RWPE2 (cell line): ENCODE measurements at regions not wholly inside any gene's neighbourhood (a gene's known extent, or its start where the extent isn't known, plus 50 kb on each side); places are given as distances from the start of the nearest gene placed in this dataset.
"Not testable (repeated sequence)": the region's sequence is repeated elsewhere in the genome, so short reads cannot be mapped to it uniquely, and the experiment has no call there.

Experiments
- ATAC-seq: fragments of 200-7000 bp; cut with Tn5 transposase; 3 replicates; pipeline ENCODE4 v1.9.1; 2021; ENCODE audit warnings: low read depth
- DNase-seq: peaks from one replicate; pipeline ENCODE4 v3.0.0-alpha.2; 2020; ENCODE audit warnings: low spot score
- H3K27ac ChIP-seq: fragments of 450-650 bp; 2 replicates; pipeline ENCODE4 v1.5.1; 2017; ENCODE audit warnings: mild to moderate bottlenecking; ENCODE audit not compliant: poor library complexity, severe bottlenecking
- H3K27me3 ChIP-seq: fragments of 250-450 bp; sonication (Bioruptor Pico); 2 replicates; pipeline ENCODE4 v1.5.1; 2021; ENCODE audit warnings: mild to moderate bottlenecking, moderate library complexity; ENCODE audit not compliant: insufficient read depth, poor library complexity, severe bottlenecking
- H3K36me3 ChIP-seq: fragments of 250-450 bp; sonication (Bioruptor Pico); 2 replicates; pipeline ENCODE4 v1.5.1; 2020; ENCODE audit warnings: low read depth, mild to moderate bottlenecking, moderate library complexity
- H3K4me1 ChIP-seq: fragments of 250-450 bp; sonication (Bioruptor Pico); 2 replicates; pipeline ENCODE4 v1.5.1; 2021; ENCODE audit warnings: mild to moderate bottlenecking, moderate library complexity; ENCODE audit not compliant: insufficient read depth, poor library complexity, severe bottlenecking
- H3K4me3 ChIP-seq: fragments of 250-450 bp; sonication (Bioruptor Pico); 2 replicates; pipeline ENCODE4 v1.5.1; 2021; ENCODE audit warnings: mild to moderate bottlenecking, moderate library complexity; ENCODE audit not compliant: severe bottlenecking
- H3K9me3 ChIP-seq: fragments of 250-450 bp; sonication (Bioruptor Pico); 2 replicates; pipeline ENCODE4 v1.5.1; 2021; ENCODE audit warnings: mild to moderate bottlenecking, moderate library complexity; ENCODE audit not compliant: severe bottlenecking
- CTCF ChIP-seq: fragments of 450-650 bp; IDR thresholded peaks from one replicate; pipeline ENCODE4 v1.5.1; 2017; ENCODE audit warnings: mild to moderate bottlenecking, moderate library complexity; ENCODE audit not compliant: poor library complexity, severe bottlenecking

- Histone ChIP-seq H3K4me1 (peaks cover 31% of the 10 kb centered on the region), H3K27me3 (no peaks in the 10 kb centered on the region), H3K27ac (no peak overlapping the region), H3K9me3 (no peaks in the 10 kb centered on the region), H3K4me3 (no peak overlapping the region), H3K36me3 (no peaks in the 10 kb centered on the region)
- TF ChIP-seq CTCF: no peak
- ATAC-seq (no peak), DNase-seq (peak; percentile 19)
Measured at GRCh38 chr22:46047226-46047625, 70.3 kb upstream of the WNT7B start.

GRCh38 chr22:46047841-46048595, 71.1 kb upstream of the WNT7B start:
- H3K36me3 ChIP-seq: no peaks in the 10 kb centered on the region
- DNase-seq (peak; percentile 34), ATAC-seq (no peak)
- H3K27me3 ChIP-seq: no peaks in the 10 kb centered on the region
- peaks cover 33% of the 10 kb centered on the region for H3K4me1 ChIP-seq
- no peak overlapping the region for H3K27ac ChIP-seq
- H3K4me3 ChIP-seq: no peak overlapping the region
- TF ChIP-seq CTCF: no peak
- H3K9me3 ChIP-seq: no peaks in the 10 kb centered on the region

DNA sequence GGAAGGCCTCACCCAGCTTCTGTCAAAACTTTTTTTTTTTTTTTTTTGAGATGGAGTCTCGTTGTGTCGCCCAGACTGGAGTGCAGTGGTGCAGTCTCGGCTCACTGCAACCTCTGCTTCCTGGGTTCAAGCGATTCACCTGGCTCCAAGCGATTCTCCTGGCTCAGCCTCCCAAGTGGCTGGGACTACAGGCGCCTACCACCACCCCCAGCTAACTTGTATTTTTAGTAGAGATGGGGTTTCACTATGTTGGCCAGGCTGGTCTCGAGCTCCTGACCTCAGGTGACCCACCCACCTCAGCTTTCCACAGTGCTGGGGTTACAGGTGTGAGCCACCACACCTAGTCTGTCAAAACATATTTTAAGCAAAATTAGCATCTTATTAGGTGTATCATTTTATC, 71.7 kb upstream of the WNT7B start:
- Histone ChIP-seq H3K27ac (peak overlapping the region; percentile 6), H3K4me1 (peaks cover 30% of the 10 kb centered on the region)
- H3K9me3 ChIP-seq, H3K27me3 ChIP-seq, H3K36me3 ChIP-seq, ATAC-seq, H3K4me3 ChIP-seq: not testable (repeated sequence)
- peak; percentile 2 for DNase-seq

- no peaks in the 10 kb centered on the region for H3K36me3 ChIP-seq
- H3K4me3 ChIP-seq: no peak overlapping the region
- H3K27ac ChIP-seq: peak overlapping the region; percentile 6
- TF ChIP-seq CTCF: no peak
- no peaks in the 10 kb centered on the region for H3K9me3 ChIP-seq
- peaks cover 28% of the 10 kb centered on the region for H3K4me1 ChIP-seq
- no peaks in the 10 kb centered on the region for H3K27me3 ChIP-seq
- ATAC-seq (no peak), DNase-seq (peak; percentile 54)
Measured at GRCh38 chr22:46049726-46050450, 72.9 kb upstream of the WNT7B start.

- Histone ChIP-seq H3K4me3 (no peak overlapping the region), H3K4me1 (peaks cover 34% of the 10 kb centered on the region), H3K36me3 (peaks cover under 1% of the 10 kb centered on the region; the same call in 1 of the 2 replicates), H3K9me3 (no peaks in the 10 kb centered on the region), H3K27ac (peak overlapping the region; percentile 6), H3K27me3 (no peaks in the 10 kb centered on the region)
- ATAC-seq: no peak
- no peak for TF ChIP-seq CTCF
- no peak for DNase-seq
Measured at GRCh38 chr22:46050451-46050845, 73.5 kb upstream of the WNT7B start.
